ENCODE measurements at regions not wholly inside any gene's neighbourhood (a gene's known extent, or its start where the extent isn't known, plus 50 kb on each side); places are given as distances from the start of the nearest gene placed in this dataset.

- Histone ChIP-seq H3F3A (ENCODE audit: insufficient read depth, low read length) (no peaks in the 10 kb centered on the region; the same call in 1 of the 2 replicates), H3K9me3 (ENCODE audit: low read length) (no peaks in the 10 kb centered on the region), H3K4me2 (ENCODE audit: low read length) (no peak overlapping the region), H3K27ac (ENCODE audit: low read depth, low read length, poor library complexity, severe bottlenecking) (no peak overlapping the region), H3K9me2 (ENCODE audit: low read depth, low read length) (no peaks in the 10 kb centered on the region), H2AFZ (ENCODE audit: low read length) (no peak overlapping the region), H3K79me2 (ENCODE audit: insufficient read depth, low read length) (no peaks in the 10 kb centered on the region), H3K4me1 (ENCODE audit: insufficient read depth, low read length, severe bottlenecking) (peaks cover 21% of the 10 kb centered on the region), H3K4me3 (ENCODE audit: low read depth, low read length, poor library complexity, severe bottlenecking) (no peak overlapping the region), H3K27me3 (ENCODE audit: insufficient read depth, low read length) (no peaks in the 10 kb centered on the region), H4K20me1 (ENCODE audit: insufficient read depth, low read length) (no peaks in the 10 kb centered on the region), H3K9ac (ENCODE audit: low read length) (no peak overlapping the region), H3K36me3 (ENCODE audit: insufficient read depth, low read length) (no peaks in the 10 kb centered on the region)
- no peak for TF ChIP-seq CTCF (IDR thresholded peaks at IDR 0.05; ENCODE audit: low read length)
- no peak for TF ChIP-seq EZH2 (IDR thresholded peaks at IDR 0.05; ENCODE audit: borderline replicate concordance, low read length)
These were observed 518.1 kb upstream of the NR5A2 start for GRCh38 chr1:199509456-199509855.

- H2AFZ ChIP-seq (ENCODE audit: low read length): peak overlapping the region; percentile 89
- H3K4me2 ChIP-seq (ENCODE audit: low read length): peak overlapping the region; percentile 22; the same call in 1 of the 2 replicates
- no peaks in the 10 kb centered on the region for H3K79me2 ChIP-seq (ENCODE audit: insufficient read depth, low read length)
- H3K27me3 ChIP-seq (ENCODE audit: insufficient read depth, low read length): no peaks in the 10 kb centered on the region
- H3F3A ChIP-seq (ENCODE audit: insufficient read depth, low read length): no peaks in the 10 kb centered on the region; the same call in 1 of the 2 replicates
- no peaks in the 10 kb centered on the region for H4K20me1 ChIP-seq (ENCODE audit: insufficient read depth, low read length)
- no peaks in the 10 kb centered on the region for H3K9me2 ChIP-seq (ENCODE audit: low read depth, low read length)
- H3K4me3 ChIP-seq (ENCODE audit: low read depth, low read length, poor library complexity, severe bottlenecking): peak overlapping the region; percentile 2
- no peak overlapping the region for H3K27ac ChIP-seq (ENCODE audit: low read depth, low read length, poor library complexity, severe bottlenecking)
- H3K9me3 ChIP-seq (ENCODE audit: low read length): no peaks in the 10 kb centered on the region
- H3K9ac ChIP-seq (ENCODE audit: low read length): no peak overlapping the region
- no peak for TF ChIP-seq CTCF (IDR thresholded peaks at IDR 0.05; ENCODE audit: low read length)
- no peak for TF ChIP-seq EZH2 (IDR thresholded peaks at IDR 0.05; ENCODE audit: borderline replicate concordance, low read length)
- peaks cover 21% of the 10 kb centered on the region for H3K4me1 ChIP-seq (ENCODE audit: insufficient read depth, low read length, severe bottlenecking)
- no peaks in the 10 kb centered on the region for H3K36me3 ChIP-seq (ENCODE audit: insufficient read depth, low read length)
These were observed 517.2 kb upstream of the NR5A2 start for GRCh38 chr1:199510314-199510713.

GRCh38 chr1:199512037-199512710 lies 515.3 kb upstream of the NR5A2 start:
- no peak overlapping the region for H3K4me3 ChIP-seq (ENCODE audit: low read depth, low read length, poor library complexity, severe bottlenecking)
- peaks cover 21% of the 10 kb centered on the region for H3K4me1 ChIP-seq (ENCODE audit: insufficient read depth, low read length, severe bottlenecking)
- H3K9ac ChIP-seq (ENCODE audit: low read length): no peak overlapping the region
- TF ChIP-seq EZH2 (IDR thresholded peaks at IDR 0.05; ENCODE audit: borderline replicate concordance, low read length): no peak
- no peak for TF ChIP-seq CTCF (IDR thresholded peaks at IDR 0.05; ENCODE audit: low read length)
- H4K20me1 ChIP-seq (ENCODE audit: insufficient read depth, low read length): no peaks in the 10 kb centered on the region
- no peaks in the 10 kb centered on the region for H3K9me3 ChIP-seq (ENCODE audit: low read length)
- no peaks in the 10 kb centered on the region; the same call in 1 of the 2 replicates for H3F3A ChIP-seq (ENCODE audit: insufficient read depth, low read length)
- H3K27ac ChIP-seq (ENCODE audit: low read depth, low read length, poor library complexity, severe bottlenecking): no peak overlapping the region
- H2AFZ ChIP-seq (ENCODE audit: low read length): no peak overlapping the region
- no peak overlapping the region for H3K4me2 ChIP-seq (ENCODE audit: low read length)
- H3K27me3 ChIP-seq (ENCODE audit: insufficient read depth, low read length): no peaks in the 10 kb centered on the region
- H3K36me3 ChIP-seq (ENCODE audit: insufficient read depth, low read length): no peaks in the 10 kb centered on the region
- H3K79me2 ChIP-seq (ENCODE audit: insufficient read depth, low read length): no peaks in the 10 kb centered on the region
- H3K9me2 ChIP-seq (ENCODE audit: low read depth, low read length): no peaks in the 10 kb centered on the region

Data from OCI-LY1 (cell line).